ENCODE measurements at regions not wholly inside any gene's neighbourhood (a gene's known extent, or its start where the extent isn't known, plus 50 kb on each side); places are given as distances from the start of the nearest gene placed in this dataset.

GRCh38 chr15:77695548-77695947 lies 62.8 kb upstream of the LINGO1 start:
- TF ChIP-seq CTCF (IDR thresholded peaks at IDR 0.05) (no peak), POLR2A (IDR thresholded peaks at IDR 0.05) (no peak)

All from tibial nerve (tissue), 3 donors.